GM23338 (cell line): ENCODE measurements at regions not wholly inside any gene's neighbourhood (a gene's known extent, or its start where the extent isn't known, plus 50 kb on each side); places are given as distances from the start of the nearest gene placed in this dataset.

Experiments
- CTCF ChIP-seq, 2 experiments: fragments of 200-600 bp in 1 of 2; sonication (generic) in 1 of 2; conservative IDR thresholded peaks; 2 replicates each; pipeline versions ENCODE4 v1.5.1 to v1.6.1; 2016 to 2017; ENCODE audit warnings: antibody characterized with exemption in 2 of 2, low read depth in 2 of 2, mild to moderate bottlenecking in 2 of 2, moderate library complexity in 1 of 2
- ETS1 ChIP-seq: IDR thresholded peaks from 2 replicates; pipeline ENCODE4 v1.6.1; 2016; ENCODE audit warnings: antibody characterized with exemption
- EZH2 ChIP-seq: fragments of 200-600 bp; sonication (generic); IDR thresholded peaks from one replicate; pipeline ENCODE4 v1.8.0; 2017; ENCODE audit warnings: antibody characterized with exemption, mild to moderate bottlenecking, low read depth; ENCODE audit not compliant: unreplicated experiment
- POLR2AphosphoS5 ChIP-seq: IDR thresholded peaks from 2 replicates; pipeline ENCODE4 v1.6.1; 2016; ENCODE audit warnings: antibody characterized with exemption, low read depth

GRCh38 chr10:22805304-22805703, 90.9 kb upstream of the PIP4K2A start:
- TF ChIP-seq POLR2AphosphoS5 (no peak), CTCF (conservative IDR thresholded peaks at IDR 0.05; ENCODE audit: low read depth in 2 of 2) (no peak), EZH2 (no peak), ETS1 (no peak)
